KMS-11 (cell line): ENCODE measurements at regions not wholly inside any gene's neighbourhood (a gene's known extent, or its start where the extent isn't known, plus 50 kb on each side); places are given as distances from the start of the nearest gene placed in this dataset.

Experiments
- H2AFZ ChIP-seq: fragments of 200-600 bp; sonication (generic); 2 replicates; pipeline ENCODE4 v1.6.1; 2016; ENCODE audit warnings: antibody characterized with exemption, mixed run types, low read depth
- H3K27ac ChIP-seq: fragments of 200-600 bp; sonication (generic); 2 replicates; pipeline ENCODE4 v1.6.1; 2016; ENCODE audit warnings: mild to moderate bottlenecking, mixed run types
- H3K27me3 ChIP-seq: fragments of 200-600 bp; sonication (generic); 2 replicates; pipeline ENCODE4 v1.6.1; 2017; ENCODE audit warnings: mild to moderate bottlenecking, low read depth, mixed run types, moderate library complexity; ENCODE audit not compliant: insufficient read depth
- H3K36me3 ChIP-seq: fragments of 200-600 bp; sonication (generic); 2 replicates; pipeline ENCODE4 v1.6.1; 2017; ENCODE audit warnings: mild to moderate bottlenecking, mixed run types; ENCODE audit not compliant: insufficient read depth
- H3K4me1 ChIP-seq: fragments of 200-600 bp; sonication (generic); 2 replicates; pipeline ENCODE4 v1.6.1; 2016; ENCODE audit warnings: mild to moderate bottlenecking, low read depth, mixed run types; ENCODE audit not compliant: poor library complexity, severe bottlenecking
- H3K4me2 ChIP-seq: fragments of 200-600 bp; sonication (generic); 2 replicates; pipeline ENCODE4 v1.7.0; 2016; ENCODE audit warnings: mild to moderate bottlenecking, mixed run types
- H3K4me3 ChIP-seq: fragments of 200-600 bp; sonication (generic); IDR thresholded peaks from 2 replicates; pipeline ENCODE4 v1.6.1; 2017; ENCODE audit warnings: low read depth, low read length, mixed read lengths; ENCODE audit not compliant: insufficient read depth
- H3K79me2 ChIP-seq: fragments of 200-600 bp; sonication (generic); 2 replicates; pipeline ENCODE4 v1.6.1; 2016; ENCODE audit warnings: low read depth, mixed run types; ENCODE audit not compliant: insufficient read depth
- H3K9ac ChIP-seq: fragments of 200-600 bp; sonication (generic); 2 replicates; pipeline ENCODE4 v1.6.1; 2016; ENCODE audit warnings: mild to moderate bottlenecking, mixed run types
- H4K20me1 ChIP-seq: fragments of 200-600 bp; sonication (generic); 2 replicates; pipeline ENCODE4 v1.6.1; 2016; ENCODE audit warnings: mild to moderate bottlenecking, mixed run types; ENCODE audit not compliant: insufficient read depth
- CTCF ChIP-seq: fragments of 200-600 bp; sonication (generic); conservative IDR thresholded peaks from 2 replicates; pipeline ENCODE4 v1.6.1; 2017; ENCODE audit warnings: low read depth, mild to moderate bottlenecking, antibody characterized with exemption, low read length, moderate library complexity, mixed read lengths

- Histone ChIP-seq H3K27me3 (no peaks in the 10 kb centered on the region), H3K9ac (no peak overlapping the region), H3K79me2 (no peaks in the 10 kb centered on the region), H2AFZ (no peak overlapping the region), H3K36me3 (no peaks in the 10 kb centered on the region), H3K4me1 (no peaks in the 10 kb centered on the region), H4K20me1 (no peaks in the 10 kb centered on the region), H3K4me3 (no peak overlapping the region), H3K4me2 (no peak overlapping the region), H3K27ac (no peak overlapping the region)
- peak; percentile 58 for TF ChIP-seq CTCF
Measured at GRCh38 chrX:30504309-30504708, 73.3 kb downstream of the TASL start.

DNA sequence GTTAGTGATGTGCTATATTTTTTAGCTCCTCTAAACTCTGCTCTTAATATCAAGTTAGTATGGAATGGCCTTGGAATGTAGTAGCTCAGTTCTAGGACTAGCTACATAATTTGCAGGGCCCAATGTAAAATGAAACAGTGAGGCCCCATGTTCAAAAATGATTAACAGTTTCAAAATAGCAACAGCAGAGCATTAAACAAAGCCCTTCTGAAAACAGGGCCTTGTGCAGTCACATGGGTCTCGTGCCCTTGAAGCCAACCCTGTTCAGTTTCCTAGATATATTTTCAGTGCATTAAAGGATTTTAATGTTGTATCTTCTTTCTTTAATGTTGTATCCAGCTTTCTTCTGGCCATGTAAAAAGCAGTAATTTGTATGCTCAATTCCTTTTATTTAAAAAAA is 82.1 kb downstream of the TASL start:
- H3K4me3 ChIP-seq, result no peak overlapping the region
- no peaks in the 10 kb centered on the region for H3K79me2 ChIP-seq
- H2AFZ ChIP-seq, result no peak overlapping the region
- no peaks in the 10 kb centered on the region for H3K27me3 ChIP-seq
- no peaks in the 10 kb centered on the region for H3K36me3 ChIP-seq
- no peak overlapping the region for H3K4me2 ChIP-seq
- TF ChIP-seq CTCF, result no peak
- H4K20me1 ChIP-seq, result no peaks in the 10 kb centered on the region
- no peaks in the 10 kb centered on the region for H3K4me1 ChIP-seq
- no peak overlapping the region for H3K27ac ChIP-seq
- no peak overlapping the region for H3K9ac ChIP-seq

- no peak overlapping the region for H3K4me2 ChIP-seq
- no peak overlapping the region for H3K9ac ChIP-seq
- no peak overlapping the region for H3K4me3 ChIP-seq
- H3K27me3 ChIP-seq, result no peaks in the 10 kb centered on the region
- H3K79me2 ChIP-seq, result no peaks in the 10 kb centered on the region
- H3K27ac ChIP-seq, result no peak overlapping the region
- no peaks in the 10 kb centered on the region for H3K4me1 ChIP-seq
- H4K20me1 ChIP-seq, result no peaks in the 10 kb centered on the region
- TF ChIP-seq CTCF, result no peak
- H3K36me3 ChIP-seq, result no peaks in the 10 kb centered on the region
- no peak overlapping the region for H2AFZ ChIP-seq
Measured at GRCh38 chrX:30493348-30493747, 84.2 kb downstream of the TASL start.

- no peak for TF ChIP-seq CTCF
- Histone ChIP-seq H3K9ac (no peak overlapping the region), H3K36me3 (no peaks in the 10 kb centered on the region), H2AFZ (no peak overlapping the region), H3K4me3 (no peak overlapping the region), H3K4me2 (no peak overlapping the region), H3K79me2 (no peaks in the 10 kb centered on the region), H3K27ac (no peak overlapping the region), H3K27me3 (no peaks in the 10 kb centered on the region), H3K4me1 (no peaks in the 10 kb centered on the region), H4K20me1 (no peaks in the 10 kb centered on the region)
Measured at GRCh38 chrX:30489323-30489722, 88.2 kb downstream of the TASL start.

GRCh38 chrX:30488092-30488491 is 89.5 kb downstream of the TASL start:
- H3K4me3 ChIP-seq, result no peak overlapping the region
- no peaks in the 10 kb centered on the region for H3K4me1 ChIP-seq
- no peaks in the 10 kb centered on the region for H3K36me3 ChIP-seq
- no peak for TF ChIP-seq CTCF
- no peaks in the 10 kb centered on the region for H3K27me3 ChIP-seq
- H3K9ac ChIP-seq, result no peak overlapping the region
- no peaks in the 10 kb centered on the region for H4K20me1 ChIP-seq
- no peaks in the 10 kb centered on the region for H3K79me2 ChIP-seq
- no peak overlapping the region for H3K4me2 ChIP-seq
- no peak overlapping the region for H2AFZ ChIP-seq
- no peak overlapping the region for H3K27ac ChIP-seq
